Activated gamma-delta T cell (primary cell): ENCODE measurements at regions not wholly inside any gene's neighbourhood (a gene's known extent, or its start where the extent isn't known, plus 50 kb on each side); places are given as distances from the start of the nearest gene placed in this dataset.

Experiments used
- DNase-seq: peaks from one replicate; lab custom pipeline; 2025; lab: John Stamatoyannopoulos, UW

DNA sequence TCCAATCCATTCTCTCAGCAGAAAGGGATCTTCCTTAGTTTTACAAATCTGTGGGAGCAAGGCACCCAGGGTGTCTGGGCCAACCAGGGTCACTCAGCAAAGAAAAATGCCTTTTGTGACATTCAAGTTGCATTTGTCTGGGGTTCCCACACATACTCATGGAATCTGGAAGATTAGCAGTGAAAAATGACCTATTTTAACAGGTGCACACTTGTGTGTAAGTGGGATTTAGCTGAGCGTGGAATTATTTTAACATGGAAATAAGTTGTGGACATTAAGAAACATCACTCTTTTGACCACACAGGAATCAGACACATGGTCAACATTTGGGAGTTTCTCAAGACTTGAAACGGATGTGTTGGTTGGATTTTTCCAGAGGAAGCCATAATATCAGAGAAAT lies 234.9 kb downstream of the OPA1 start:
- no peak for DNase-seq

DNA sequence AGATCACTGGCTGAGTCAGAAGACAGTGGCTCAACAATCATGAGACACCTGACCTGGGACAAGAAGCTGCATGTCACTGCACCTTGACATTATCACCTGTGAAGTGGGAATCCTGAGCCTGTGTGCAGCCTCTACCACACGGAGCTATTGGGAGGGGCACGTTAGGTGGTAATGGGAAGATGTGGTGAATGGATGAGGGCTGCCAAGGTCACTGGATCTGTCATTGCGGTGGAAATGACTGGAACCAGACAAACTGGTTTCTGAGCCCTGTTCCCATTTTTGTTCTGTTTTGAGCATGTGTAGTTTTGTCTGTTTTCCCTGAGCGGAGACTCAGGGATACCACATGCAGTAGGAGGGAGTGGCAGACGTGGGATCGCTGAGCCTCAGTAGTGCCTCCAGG lies 235.5 kb downstream of the OPA1 start:
- no peak for DNase-seq

DNA sequence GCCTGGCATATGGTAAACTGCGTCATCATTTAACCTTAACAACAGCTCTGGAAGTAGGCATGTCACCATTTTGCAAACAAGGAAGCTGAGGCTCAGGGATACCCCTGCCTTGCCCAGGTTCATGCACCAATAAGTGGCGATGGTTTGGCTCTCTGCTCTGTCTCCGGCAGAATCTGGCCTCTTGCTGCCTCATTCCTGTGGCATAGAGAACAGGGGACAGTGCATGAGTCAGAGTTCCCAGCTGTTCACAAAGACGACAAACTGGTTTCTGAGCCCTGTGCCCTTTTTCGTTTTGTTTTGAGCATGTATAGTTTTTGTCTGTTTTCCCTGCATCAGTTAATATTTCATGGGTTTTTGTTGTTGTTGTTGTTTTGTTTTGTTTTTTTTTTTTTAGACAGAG lies 236.8 kb downstream of the OPA1 start:
- DNase-seq, result no peak

DNA sequence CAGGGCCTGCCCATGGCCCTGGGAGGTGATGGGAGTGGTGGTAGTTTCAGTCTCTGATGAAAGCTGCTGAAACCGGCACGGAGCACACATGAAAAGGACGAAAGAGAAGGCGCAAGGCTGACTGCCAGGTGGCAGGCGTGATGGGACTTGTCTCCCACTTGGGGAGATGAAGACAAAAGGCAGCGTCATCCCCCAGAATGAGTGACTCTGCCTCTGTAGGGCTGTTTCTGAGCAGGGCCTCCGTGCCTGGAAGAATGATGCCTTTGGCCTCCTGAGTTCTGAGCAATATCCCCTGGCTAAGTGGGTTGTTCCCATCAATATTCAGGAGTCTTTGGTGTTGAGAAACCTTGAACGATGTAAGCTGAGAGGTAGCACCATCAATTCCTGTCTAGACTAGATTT lies 237.8 kb downstream of the OPA1 start:
- DNase-seq, result no peak

DNA sequence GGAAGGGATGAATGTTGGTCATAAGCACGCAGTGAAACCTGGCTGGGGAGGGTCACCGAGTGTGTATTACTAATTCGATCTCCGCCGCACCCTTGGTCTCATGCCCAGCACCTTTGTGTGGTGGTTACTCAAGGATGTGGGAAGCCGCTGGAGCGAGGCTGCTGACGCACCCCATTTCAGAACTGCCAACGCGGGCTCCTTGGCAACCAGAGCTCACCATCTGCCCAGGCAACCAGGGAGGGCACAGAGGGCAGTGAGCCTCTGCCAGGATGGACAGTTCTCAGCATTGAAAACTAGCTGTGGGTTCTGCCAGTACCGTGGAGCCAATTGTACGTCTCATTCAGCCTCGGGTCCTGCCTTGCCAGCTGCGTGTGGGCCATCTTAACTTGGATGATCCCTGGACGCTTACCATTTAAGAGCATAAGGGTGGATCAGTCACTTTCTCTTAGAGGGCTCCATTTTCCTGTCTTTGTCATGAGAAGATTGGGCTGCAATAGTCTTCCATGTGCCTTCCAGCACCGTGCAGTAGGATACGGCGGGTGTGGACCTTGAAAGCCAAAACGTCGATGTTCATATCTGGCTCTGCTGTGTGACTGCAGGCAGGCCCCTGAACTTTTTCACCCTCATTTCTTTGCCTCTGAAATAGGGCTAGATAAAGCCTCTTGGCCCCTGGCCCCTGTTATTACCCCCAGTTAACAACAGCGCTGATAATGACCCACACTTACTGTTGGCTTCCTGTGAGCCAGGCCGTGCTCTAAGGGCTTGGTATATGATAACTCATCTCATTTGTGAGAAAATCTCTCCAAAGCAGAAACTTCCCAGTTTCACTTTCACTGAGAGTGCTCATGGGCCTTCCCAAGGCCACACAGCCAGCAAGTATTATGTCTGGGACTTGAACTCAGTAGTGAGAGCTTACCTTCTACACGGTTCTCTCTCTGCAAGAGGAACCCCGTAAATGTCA lies 238.8 kb downstream of the OPA1 start:
- no peak for DNase-seq

DNA sequence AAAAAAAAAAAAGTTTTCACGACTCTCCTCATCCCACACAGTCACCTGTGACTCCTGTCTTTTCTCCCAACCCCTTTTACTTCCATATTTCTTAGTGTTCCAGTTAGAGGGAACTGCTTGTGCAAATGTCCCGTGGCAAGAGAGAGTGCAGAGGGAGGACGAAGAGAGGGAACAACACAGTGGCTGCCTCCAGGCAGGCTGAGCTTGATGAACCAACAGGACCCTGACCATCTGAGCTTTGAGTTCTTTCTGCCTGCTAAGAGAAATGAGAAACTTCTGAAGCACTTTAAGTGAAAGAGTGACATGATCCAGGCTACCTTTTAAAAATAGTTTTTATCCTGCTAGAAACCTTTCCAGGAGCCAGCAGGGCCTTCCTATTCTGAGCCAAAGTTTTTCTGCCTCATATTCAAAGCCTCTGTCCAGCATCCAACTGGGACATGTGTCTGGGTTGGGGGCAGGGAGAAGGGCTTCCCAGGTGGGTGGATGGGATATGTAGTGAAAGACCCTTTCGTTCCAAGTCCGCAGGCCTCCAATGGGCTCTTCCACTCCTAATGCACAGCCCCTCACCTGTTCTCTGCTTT lies 239.9 kb downstream of the OPA1 start:
- no peak for DNase-seq

DNA sequence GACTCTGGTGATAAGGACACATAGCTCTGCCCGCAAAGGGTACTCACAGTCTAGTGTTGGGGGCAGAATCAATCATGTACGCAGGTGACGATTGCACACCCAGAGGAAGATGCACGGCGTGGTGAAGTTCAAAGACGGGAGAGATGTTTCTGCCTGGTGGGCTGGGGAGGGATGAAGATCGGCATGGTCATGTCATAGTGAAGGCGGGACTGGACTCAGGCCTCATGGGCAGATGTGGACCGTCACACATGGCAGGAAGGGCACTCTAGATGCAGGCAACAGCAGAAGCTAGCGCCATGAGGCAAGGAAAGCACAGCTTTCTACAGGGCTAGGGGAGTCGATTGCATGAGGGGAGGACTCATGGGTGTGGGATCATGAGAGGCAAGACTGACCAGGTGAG lies 240.6 kb downstream of the OPA1 start:
- no peak for DNase-seq

DNA sequence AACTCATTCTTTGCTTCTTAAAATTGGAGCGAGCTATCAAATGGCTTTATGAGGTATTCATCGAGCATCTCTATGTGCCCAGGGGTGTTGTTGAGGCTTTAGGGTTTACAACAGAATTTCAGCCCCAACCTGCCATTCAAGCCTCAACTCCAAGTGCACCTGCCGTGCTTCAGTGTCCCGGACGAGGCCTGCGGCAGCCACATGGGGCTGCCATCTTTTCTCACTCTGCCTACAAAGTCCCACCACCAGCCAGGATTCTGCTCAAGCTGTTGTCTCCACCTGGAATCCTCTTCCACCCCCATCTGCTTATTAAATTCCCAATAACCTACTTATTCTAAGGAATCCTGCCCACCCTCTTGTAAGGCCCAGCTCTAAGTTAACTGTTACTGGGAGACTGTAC lies 242.4 kb downstream of the OPA1 start:
- DNase-seq, result no peak

DNA sequence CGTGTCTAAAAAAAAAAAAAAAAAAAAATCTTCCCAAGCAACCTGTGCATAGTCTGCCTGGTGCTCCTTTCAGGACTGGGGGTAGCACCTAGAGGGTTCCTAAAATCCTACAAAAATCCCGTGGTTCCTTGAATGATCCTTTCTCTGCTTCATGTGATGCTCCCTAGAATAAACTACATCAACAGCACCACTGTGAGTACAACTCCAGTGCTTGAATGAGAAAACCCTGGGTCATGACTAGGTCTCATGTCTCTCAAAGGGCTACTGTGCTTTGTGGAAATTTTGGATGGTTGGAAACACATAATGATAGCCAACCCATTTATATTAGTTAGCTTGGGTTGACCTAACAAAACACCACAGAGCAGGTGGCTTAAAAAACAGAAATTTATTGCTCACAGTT lies 243.5 kb downstream of the OPA1 start:
- no peak for DNase-seq

DNA sequence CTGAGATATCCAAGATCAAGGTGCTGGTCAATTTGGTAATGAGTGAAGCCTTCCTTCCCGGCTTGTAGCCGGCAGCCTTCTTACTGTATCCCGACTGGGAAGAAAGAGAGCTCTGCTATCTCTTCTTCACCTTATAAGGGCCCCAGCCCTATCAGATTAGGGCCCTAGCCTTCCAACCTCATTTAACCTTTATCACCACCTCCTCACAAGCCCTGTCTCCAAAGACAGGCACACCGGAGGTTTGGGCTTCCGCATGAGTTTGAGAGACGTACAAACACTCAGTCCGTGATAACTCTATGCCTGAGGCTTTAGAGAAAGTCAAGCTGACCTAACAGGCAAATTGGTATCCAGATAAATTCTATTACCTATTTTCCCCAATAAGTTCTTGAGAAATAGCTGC lies 243.9 kb downstream of the OPA1 start:
- DNase-seq, result no peak

DNA sequence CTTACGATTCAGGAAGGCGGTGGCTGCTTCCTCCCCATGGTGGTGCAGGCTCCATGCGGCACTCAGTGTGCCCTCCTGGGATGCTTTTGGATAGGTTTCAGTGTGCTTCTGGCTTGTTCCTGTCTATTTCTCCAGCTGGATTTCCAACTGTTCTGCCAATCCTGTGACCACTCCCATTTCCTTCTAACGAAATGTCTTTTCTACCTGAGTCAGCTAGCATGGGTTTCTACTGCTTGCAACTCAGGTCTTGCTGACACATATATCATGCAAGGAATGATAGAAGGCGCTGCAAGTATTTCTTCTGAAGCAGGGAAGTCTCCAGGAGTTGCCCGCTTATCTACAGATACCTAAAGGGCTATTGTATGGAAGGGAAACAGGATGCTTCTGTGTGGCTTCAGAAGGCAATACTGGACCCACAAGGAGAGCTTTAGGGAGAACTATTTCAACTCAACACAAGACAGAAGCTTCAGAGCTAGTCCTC lies 244.4 kb downstream of the OPA1 start:
- no peak for DNase-seq

DNA sequence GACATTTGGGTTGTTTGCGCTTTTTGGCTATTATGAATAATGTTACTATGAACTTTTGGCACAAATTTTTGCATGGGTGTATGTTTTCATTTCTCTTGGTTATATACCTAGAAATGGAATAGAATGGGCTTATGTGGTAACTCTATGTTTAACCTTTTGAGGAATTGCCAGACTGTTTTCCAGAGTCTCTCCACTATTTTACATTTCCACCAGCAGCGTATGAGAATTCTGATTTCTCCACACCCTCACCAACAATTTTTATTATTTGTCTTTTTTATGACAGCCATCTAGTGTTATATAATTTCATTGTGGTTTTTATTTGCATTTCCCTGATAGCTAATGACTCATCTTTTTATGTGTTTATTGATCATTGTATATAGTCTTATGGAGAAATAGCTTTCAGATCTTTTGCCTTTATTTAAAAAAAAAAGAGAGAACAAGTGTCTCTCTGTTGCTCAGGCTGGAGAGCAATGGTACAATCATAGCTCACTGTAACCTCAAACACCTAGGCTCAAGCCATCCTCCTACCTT lies 247.2 kb downstream of the OPA1 start:
- no peak for DNase-seq

DNA sequence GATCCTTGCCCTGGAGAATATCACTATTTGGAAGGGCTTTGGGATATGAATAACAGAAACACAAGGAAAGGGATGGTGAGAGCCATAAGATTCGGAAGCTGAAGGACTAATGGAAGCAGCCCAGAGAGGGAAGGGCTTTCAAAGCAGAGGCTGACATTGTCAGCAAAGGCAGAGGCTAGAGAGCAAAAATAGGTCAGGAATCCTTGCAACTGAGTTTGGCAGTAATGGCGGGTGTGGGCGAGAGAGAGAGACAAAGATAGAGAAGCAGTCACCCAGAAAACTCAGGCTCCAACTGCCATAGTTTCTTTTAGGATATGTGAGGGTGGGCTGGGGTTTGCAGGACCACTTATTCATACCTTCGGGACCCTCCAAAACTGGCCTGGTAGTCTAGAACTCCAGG lies 248.6 kb downstream of the OPA1 start:
- no peak for DNase-seq

DNA sequence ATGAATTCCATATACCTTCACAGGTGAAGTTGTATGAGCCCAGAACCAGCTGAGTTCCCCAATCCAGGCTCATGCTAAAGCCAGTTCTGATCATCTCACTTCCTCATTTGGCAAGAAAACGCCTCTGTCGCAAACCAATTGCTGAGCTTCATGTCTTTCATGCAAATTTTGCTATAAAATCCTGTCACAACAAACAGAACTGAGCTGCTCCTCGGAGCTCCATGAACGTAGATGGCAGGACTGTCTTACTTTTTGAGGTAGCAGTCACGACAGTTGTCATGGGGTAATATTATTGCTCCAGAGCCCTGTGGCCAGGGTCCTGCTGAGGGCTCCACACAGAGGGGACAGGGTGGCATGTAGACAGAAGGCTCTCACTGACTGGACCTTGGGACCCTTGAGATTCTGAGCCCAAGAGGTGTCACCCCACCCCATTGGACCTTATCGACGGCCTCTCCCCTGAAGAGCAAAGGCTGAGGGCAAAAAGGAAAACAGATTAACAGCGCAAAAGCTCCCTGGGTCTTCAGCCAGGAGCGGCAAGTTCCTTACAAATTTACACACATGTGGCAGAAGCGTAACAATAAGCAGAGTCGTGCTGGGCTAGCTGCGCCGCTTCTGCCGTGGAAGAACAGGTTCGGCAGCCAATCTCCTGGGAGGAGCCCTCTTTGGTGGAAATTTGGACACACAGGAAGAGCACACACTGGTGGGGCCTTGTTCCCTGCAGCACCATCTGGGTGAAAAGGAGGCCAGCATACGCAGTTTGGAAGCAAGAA lies 249.2 kb downstream of the OPA1 start:
- DNase-seq, result no peak

DNA sequence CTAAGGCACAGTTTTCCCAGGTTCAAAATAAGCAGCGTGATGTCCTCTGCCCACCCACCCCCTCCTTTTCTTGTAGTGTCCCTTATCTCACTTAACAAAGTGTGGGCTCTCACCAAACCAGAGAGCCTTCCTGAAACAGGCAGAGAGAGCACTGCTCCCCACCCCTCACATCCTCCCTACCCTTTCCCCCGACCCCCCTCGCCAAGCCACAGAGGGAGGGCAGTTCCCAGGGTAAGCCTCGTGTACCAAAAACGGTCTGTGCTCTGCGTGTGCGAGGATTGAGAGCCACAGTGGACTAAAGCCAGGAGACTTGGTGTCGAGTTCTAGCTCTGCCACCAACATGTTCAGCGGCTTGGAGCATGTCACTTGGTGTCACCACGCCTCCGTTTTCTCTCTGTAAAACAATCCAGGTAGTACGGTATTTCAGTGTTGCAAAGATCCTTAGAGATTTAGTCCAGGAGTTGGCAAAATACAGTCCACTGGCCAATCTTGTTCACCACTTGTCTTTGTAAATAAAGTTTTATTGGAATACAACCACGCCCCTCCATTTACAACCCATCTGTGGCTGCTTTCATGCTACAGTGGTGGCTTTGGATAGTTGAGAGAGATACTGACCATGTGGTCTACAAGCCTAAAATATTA lies 249.9 kb downstream of the OPA1 start:
- no peak for DNase-seq

DNA sequence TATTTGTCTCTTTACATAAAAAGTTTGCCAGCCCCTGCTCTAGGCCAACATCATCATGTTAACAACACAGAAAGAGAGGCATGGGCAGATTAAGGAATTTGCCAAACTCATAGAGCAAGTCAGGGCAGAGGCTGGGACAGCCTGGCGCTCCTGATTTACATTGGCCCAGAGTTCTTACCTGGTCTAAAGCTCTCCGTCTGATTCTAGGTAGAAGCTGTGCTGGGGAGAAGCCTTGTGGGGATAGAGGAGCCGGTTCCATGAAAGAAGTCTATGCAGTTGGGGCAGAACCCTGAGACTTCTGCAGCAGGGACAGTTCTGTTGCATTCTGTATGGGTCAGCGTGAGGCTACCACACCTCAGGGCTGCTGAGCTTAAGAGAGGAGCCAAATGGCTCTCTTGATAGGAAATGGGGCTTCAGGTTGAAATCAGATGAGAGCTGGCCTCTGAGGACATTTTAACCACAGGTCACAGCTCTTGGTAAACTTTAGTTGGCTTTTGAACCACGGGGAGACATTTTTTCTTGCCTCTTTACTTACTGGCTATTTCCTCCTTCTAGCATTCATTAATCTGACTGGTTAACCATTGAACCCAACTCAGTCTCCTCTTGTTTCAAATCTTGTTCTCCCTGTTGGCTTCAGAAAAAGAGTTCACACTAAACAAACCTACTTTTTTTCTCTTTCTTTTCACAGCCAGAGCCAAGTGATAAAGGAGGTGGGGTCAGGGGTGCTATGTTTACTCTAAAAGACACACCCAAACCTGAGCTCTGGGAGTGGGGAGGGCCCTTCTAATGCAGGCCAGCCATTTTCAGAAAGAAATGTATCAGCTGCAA lies 250.7 kb downstream of the OPA1 start:
- no peak for DNase-seq

DNA sequence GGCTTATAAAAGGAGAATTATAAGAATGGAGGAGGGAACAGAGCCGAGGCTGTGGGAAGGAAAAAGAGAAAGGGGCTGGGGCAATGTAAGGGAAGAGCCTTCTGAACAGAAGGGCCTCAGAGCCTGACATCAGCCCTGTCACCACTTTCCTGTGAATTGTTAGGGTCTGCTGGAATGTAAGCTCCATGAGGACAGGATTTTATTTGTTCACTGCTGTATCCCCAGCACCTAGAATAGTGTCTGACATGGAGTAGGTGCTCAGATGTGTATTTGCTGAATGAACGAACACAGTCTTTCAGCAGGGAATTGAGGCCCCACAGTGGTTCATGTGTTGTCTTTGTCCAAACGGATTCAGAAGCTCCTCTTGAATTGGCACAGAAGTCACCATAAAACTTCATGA lies 251.5 kb downstream of the OPA1 start:
- DNase-seq, result no peak

DNA sequence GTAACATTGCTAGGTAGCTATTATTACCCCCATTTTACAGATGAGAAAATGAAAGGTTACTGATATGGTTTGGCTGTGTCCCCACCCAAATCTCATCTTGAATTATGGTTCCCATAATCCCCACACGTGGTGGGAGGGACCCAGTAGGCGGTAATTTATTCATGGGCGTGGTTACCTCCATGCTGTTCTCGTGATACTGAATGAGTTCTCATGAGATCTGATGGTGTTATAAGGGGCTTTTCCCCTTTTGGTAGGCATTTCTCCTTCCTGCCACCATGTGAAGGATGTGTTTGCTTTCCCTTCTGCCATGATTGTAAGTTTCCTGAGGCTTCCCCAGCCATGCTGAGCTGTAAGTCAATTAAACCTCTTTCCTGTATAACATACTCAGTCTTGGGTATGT lies 252.1 kb downstream of the OPA1 start:
- no peak for DNase-seq

DNA sequence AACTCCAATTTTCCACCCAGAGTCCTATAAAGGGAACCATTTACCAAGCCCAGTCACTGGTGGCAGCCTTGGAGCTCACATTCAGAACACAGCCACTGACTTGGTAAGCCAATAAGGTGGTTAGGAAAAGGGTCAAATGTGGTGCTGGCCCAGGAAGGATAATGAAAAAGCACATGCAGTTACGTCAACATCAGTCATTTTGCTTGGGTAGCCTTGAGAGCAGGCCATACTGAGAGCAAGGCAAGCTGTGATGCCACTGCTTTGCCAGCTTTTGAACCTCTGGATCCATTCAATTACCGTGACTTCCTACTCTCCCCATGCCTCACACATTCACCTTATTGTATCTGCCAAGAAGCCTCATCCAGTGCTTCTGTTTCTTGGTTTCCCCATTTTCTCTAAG lies 253.6 kb downstream of the OPA1 start:
- no peak for DNase-seq

DNA sequence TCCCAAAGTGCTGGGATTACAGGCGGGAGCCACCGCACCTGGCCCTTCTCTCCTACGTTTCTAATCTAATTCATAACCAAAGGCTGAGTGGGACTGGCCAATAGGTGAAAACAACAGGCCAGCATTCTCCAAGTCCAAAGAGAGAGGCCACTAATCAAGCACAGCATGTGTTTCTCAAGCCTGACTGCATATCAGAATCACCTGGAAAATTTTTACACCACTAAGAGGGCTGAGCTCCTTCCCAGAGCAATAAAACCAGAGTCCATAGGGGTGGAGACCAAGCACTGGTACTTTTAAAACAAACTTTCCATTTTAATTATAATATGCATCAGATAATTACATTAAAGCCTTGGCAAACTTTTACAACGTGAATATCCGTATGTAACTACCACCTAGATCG lies 254.4 kb downstream of the OPA1 start:
- DNase-seq, result no peak

DNA sequence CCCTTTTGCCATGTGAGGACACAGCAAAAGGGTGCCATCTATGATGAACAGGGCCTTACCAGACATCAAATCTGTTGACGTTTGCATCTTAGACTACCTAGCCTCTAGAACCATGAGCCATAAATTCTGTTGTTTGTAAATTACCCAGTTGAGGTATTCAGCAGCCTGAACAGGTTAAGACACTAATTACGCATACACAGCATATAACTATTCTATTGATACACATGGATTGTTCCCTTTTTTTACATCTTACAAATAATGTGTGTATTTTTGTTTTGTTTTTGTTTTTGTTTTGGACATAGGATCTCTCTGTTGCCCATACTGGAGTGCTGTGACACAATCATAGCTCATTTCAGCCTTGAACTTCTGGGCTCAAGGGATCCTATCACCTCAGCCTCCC lies 255.5 kb downstream of the OPA1 start:
- DNase-seq, result no peak
